H9 (cell line): ENCODE measurements at regions not wholly inside any gene's neighbourhood (a gene's known extent, or its start where the extent isn't known, plus 50 kb on each side); places are given as distances from the start of the nearest gene placed in this dataset.

Experiments used
- DNase-seq: peaks from one replicate; pipeline ENCODE4 v3.0.0-alpha.2; 2017
- H2AFZ ChIP-seq: one replicate; pipeline ENCODE4 v1.6.1; 2013; ENCODE audit warnings: mild to moderate bottlenecking, low read length, control low read depth, moderate library complexity
- H2AK5ac ChIP-seq: 2 replicates; pipeline ENCODE4 v1.6.1; 2013; ENCODE audit warnings: low read length, control low read depth, mixed read lengths; ENCODE audit not compliant: insufficient read length
- H2BK120ac ChIP-seq: one replicate; pipeline ENCODE4 v1.6.1; 2013; ENCODE audit warnings: low read depth, mild to moderate bottlenecking, low read length, control low read depth, inconsistent platforms; ENCODE audit not compliant: poor library complexity, severe bottlenecking
- H2BK12ac ChIP-seq: 2 replicates; pipeline ENCODE4 v1.6.1; 2013; ENCODE audit warnings: low read length, control low read depth, mixed read lengths, low read depth; ENCODE audit not compliant: insufficient read length
- H2BK15ac ChIP-seq: 2 replicates; pipeline ENCODE4 v1.6.1; 2013; ENCODE audit warnings: low read depth, low read length, control low read depth
- H2BK20ac ChIP-seq: one replicate; pipeline ENCODE4 v1.6.1; 2013; ENCODE audit warnings: low read depth, mild to moderate bottlenecking, low read length, control low read depth, inconsistent platforms; ENCODE audit not compliant: poor library complexity, severe bottlenecking
- H2BK5ac ChIP-seq: 2 replicates; pipeline ENCODE4 v1.6.1; 2013; ENCODE audit warnings: low read length, control low read depth, mixed read lengths; ENCODE audit not compliant: insufficient read length
- H3K14ac ChIP-seq: 2 replicates; pipeline ENCODE4 v1.6.1; 2013; ENCODE audit warnings: low read length, control low read depth; ENCODE audit not compliant: insufficient read depth
- H3K18ac ChIP-seq: 2 replicates; pipeline ENCODE4 v1.6.1; 2013; ENCODE audit warnings: low read depth, mild to moderate bottlenecking, mixed read lengths, low read length, control low read depth; ENCODE audit not compliant: insufficient read length
- H3K23ac ChIP-seq: 2 replicates; pipeline ENCODE4 v1.6.1; 2013; ENCODE audit warnings: low read length, control low read depth, mixed read lengths, low read depth; ENCODE audit not compliant: insufficient read length
- H3K23me2 ChIP-seq: 2 replicates; pipeline ENCODE4 v1.6.1; 2013; ENCODE audit warnings: low read depth, mild to moderate bottlenecking, mixed read lengths, low read length, control low read depth; ENCODE audit not compliant: insufficient read length, poor library complexity, severe bottlenecking
- H3K27ac ChIP-seq: 2 replicates; pipeline ENCODE4 v1.5.1; 2013; ENCODE audit warnings: low read length, control low read depth, mixed read lengths, low read depth; ENCODE audit not compliant: insufficient read length
- H3K27me3 ChIP-seq: 2 replicates; pipeline ENCODE4 v1.6.1; 2013; ENCODE audit warnings: low read length, control low read depth, inconsistent platforms; ENCODE audit not compliant: insufficient read depth
- H3K4ac ChIP-seq: 2 replicates; pipeline ENCODE4 v1.6.1; 2013; ENCODE audit warnings: low read depth, mild to moderate bottlenecking, control low read depth, inconsistent platforms, low read length, moderate library complexity
- H3K4me1 ChIP-seq: 2 replicates; pipeline ENCODE4 v1.6.1; 2013; ENCODE audit warnings: low read length, control low read depth, inconsistent platforms; ENCODE audit not compliant: insufficient read depth
- H3K4me2 ChIP-seq: 2 replicates; pipeline ENCODE4 v1.6.1; 2013; ENCODE audit warnings: low read length, control low read depth, mixed read lengths; ENCODE audit not compliant: insufficient read length, insufficient read depth
- H3K56ac ChIP-seq: 2 replicates; pipeline ENCODE4 v1.6.1; 2013; ENCODE audit warnings: low read depth, mild to moderate bottlenecking, mixed read lengths, low read length, control low read depth; ENCODE audit not compliant: insufficient read length
- H3K79me1 ChIP-seq: 2 replicates; pipeline ENCODE4 v1.6.1; 2013; ENCODE audit warnings: low read depth, mild to moderate bottlenecking, moderate library complexity, low read length, control low read depth, inconsistent platforms; ENCODE audit not compliant: insufficient read depth, poor library complexity, severe bottlenecking
- H3K79me2 ChIP-seq: 2 replicates; pipeline ENCODE4 v1.6.1; 2013; ENCODE audit warnings: low read length, control low read depth, inconsistent platforms; ENCODE audit not compliant: insufficient read depth
- H3K9ac ChIP-seq: 2 replicates; pipeline ENCODE4 v1.6.1; 2013; ENCODE audit warnings: low read length, control low read depth, mixed read lengths; ENCODE audit not compliant: insufficient read length; ENCODE audit errors: extremely low read depth
- H3K9me3 ChIP-seq: one replicate; pipeline ENCODE4 v1.6.1; 2013; ENCODE audit warnings: low read depth, low read length, inconsistent platforms; ENCODE audit not compliant: control insufficient read depth
- H3T11ph ChIP-seq: one replicate; pipeline ENCODE4 v1.6.1; 2013; ENCODE audit warnings: mild to moderate bottlenecking, low read length, control low read depth, inconsistent platforms
- H4K20me1 ChIP-seq: one replicate; pipeline ENCODE4 v1.6.1; 2013; ENCODE audit not compliant: control insufficient read depth, insufficient read length, insufficient read depth
- H4K5ac ChIP-seq: 2 replicates; pipeline ENCODE4 v1.6.1; 2013; ENCODE audit warnings: low read depth, mild to moderate bottlenecking, mixed read lengths, low read length, control low read depth; ENCODE audit not compliant: insufficient read length
- H4K8ac ChIP-seq: replicated peaks from 2 replicates; pipeline ENCODE4 v1.6.1; 2013; ENCODE audit warnings: low read length, control low read depth, mixed read lengths, low read depth; ENCODE audit not compliant: insufficient read length
- H4K91ac ChIP-seq: 2 replicates; pipeline ENCODE4 v1.6.1; 2013; ENCODE audit warnings: low read depth, mild to moderate bottlenecking, moderate library complexity, mixed read lengths, low read length, control low read depth; ENCODE audit not compliant: insufficient read length
- H3K27ac Mint-ChIP-seq, 3 experiments: 2 replicates in 2 of 3; 3 replicates in 1 of 3; pipeline ENCODE4 v1.8.0; 2020 to 2021; ENCODE audit warnings: mixed read lengths in 3 of 3, mild to moderate bottlenecking in 1 of 3, moderate library complexity in 1 of 3
- H3K27me3 Mint-ChIP-seq: 2 replicates; pipeline ENCODE4 v1.8.0; 2021; ENCODE audit warnings: low read depth, mild to moderate bottlenecking, moderate library complexity, mixed read lengths
- H3K36me3 Mint-ChIP-seq, 3 experiments: 2 replicates in 2 of 3; 3 replicates in 1 of 3; pipeline ENCODE4 v1.8.0; 2020 to 2021; ENCODE audit warnings: low read depth in 3 of 3, mixed read lengths in 3 of 3; ENCODE audit not compliant: insufficient read depth in 1 of 3
- H3K4me1 Mint-ChIP-seq, 2 experiments: 2 replicates each; pipeline ENCODE4 v1.8.0; 2020; ENCODE audit warnings: mixed read lengths in 2 of 2
- H3K4me3 Mint-ChIP-seq, 2 experiments: 2 replicates in 1 of 2; 3 replicates in 1 of 2; pipeline ENCODE4 v1.8.0; 2020 to 2021; ENCODE audit warnings: mild to moderate bottlenecking in 2 of 2, mixed read lengths in 2 of 2, moderate library complexity in 1 of 2
- H3K9me3 Mint-ChIP-seq, 2 experiments: 2 replicates in 1 of 2; 3 replicates in 1 of 2; pipeline ENCODE4 v1.8.0; 2020; ENCODE audit warnings: mild to moderate bottlenecking in 2 of 2, mixed read lengths in 2 of 2, moderate library complexity in 1 of 2
- WGBS: extraction: QIAGEN DNeasy Blood & Tissue Kit; methylation state at CpG from one replicate; pipeline ENCODE4 v1.1.7; 2013; ENCODE audit warnings: missing lambda C conversion rate, low lambda C conversion rate, mixed read lengths; ENCODE audit not compliant: insufficient read length; ENCODE audit errors: extremely low coverage; 5-methylcytosine and 5-hydroxymethylcytosine counted together
- TF ChIP-seq, protein P1 (sequence below): fragments of 200-600 bp; sonication (generic); conservative IDR thresholded peaks from 3 replicates; pipeline ENCODE4 v1.8.0; 2021; ENCODE audit warnings: antibody characterized with exemption, mild to moderate bottlenecking

DNA sequence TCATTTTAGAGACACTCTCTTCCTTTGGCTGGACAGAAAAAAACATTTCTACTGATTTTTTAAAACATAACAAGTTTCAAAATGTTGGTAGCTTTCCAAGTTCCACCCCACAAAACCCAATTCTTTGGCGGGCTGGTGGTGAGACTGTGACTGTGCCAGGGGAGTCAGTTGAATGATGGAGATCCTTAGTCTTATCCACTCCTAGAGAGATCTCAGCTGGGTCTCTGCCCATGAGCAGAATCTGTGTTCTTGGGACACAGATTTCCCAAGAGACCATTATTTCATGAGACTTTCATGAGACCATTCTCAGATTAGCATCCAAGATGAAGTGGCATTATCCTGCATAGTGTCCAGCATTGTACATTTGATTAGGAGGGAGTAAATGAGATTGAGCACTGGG, 135.1 kb upstream of the NPHP3 start:
- H4K8ac ChIP-seq, result no peak overlapping the region
- TF ChIP-seq, protein P1, sequence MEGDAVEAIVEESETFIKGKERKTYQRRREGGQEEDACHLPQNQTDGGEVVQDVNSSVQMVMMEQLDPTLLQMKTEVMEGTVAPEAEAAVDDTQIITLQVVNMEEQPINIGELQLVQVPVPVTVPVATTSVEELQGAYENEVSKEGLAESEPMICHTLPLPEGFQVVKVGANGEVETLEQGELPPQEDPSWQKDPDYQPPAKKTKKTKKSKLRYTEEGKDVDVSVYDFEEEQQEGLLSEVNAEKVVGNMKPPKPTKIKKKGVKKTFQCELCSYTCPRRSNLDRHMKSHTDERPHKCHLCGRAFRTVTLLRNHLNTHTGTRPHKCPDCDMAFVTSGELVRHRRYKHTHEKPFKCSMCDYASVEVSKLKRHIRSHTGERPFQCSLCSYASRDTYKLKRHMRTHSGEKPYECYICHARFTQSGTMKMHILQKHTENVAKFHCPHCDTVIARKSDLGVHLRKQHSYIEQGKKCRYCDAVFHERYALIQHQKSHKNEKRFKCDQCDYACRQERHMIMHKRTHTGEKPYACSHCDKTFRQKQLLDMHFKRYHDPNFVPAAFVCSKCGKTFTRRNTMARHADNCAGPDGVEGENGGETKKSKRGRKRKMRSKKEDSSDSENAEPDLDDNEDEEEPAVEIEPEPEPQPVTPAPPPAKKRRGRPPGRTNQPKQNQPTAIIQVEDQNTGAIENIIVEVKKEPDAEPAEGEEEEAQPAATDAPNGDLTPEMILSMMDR, result no peak
- H3K27ac ChIP-seq, result no peak overlapping the region
- no peak for DNase-seq
- no peak overlapping the region for H4K5ac ChIP-seq
- no peak overlapping the region for H3K4me3 Mint-ChIP-seq
- no peaks in the 10 kb centered on the region for H3K9me3 ChIP-seq
- no peak overlapping the region for H3K18ac ChIP-seq
- no peaks in the 10 kb centered on the region for H3K79me2 ChIP-seq
- H3K36me3 Mint-ChIP-seq, result no peaks in the 10 kb centered on the region
- H2BK20ac ChIP-seq, result no peak overlapping the region
- no peak overlapping the region for H3K4me2 ChIP-seq
- WGBS, result no CpG with 5 or more reads among the region's 1 CpG
- H3K4ac ChIP-seq, result no peak overlapping the region
- peaks cover 8 to 11% of the 10 kb centered on the region in 2 experiments for H3K4me1 Mint-ChIP-seq
- H3K27ac Mint-ChIP-seq, result no peak overlapping the region
- H2BK15ac ChIP-seq, result no peak overlapping the region
- no peaks in the 10 kb centered on the region for H3K23me2 ChIP-seq
- no peak overlapping the region for H3K14ac ChIP-seq
- no peak overlapping the region for H2AFZ ChIP-seq
- H3K27me3 ChIP-seq, result no peaks in the 10 kb centered on the region
- H3T11ph ChIP-seq, result no peak overlapping the region
- no peaks in the 10 kb centered on the region for H3K4me1 ChIP-seq
- H2BK5ac ChIP-seq, result no peak overlapping the region
- no peak overlapping the region for H2BK12ac ChIP-seq
- H3K23ac ChIP-seq, result no peak overlapping the region
- H2BK120ac ChIP-seq, result no peak overlapping the region
- H3K56ac ChIP-seq, result no peak overlapping the region
- H4K20me1 ChIP-seq, result no peaks in the 10 kb centered on the region
- no peak overlapping the region for H4K91ac ChIP-seq
- no peak overlapping the region for H3K9ac ChIP-seq
- H3K9me3 Mint-ChIP-seq, result no peaks in the 10 kb centered on the region
- no peaks in the 10 kb centered on the region for H3K27me3 Mint-ChIP-seq
- no peaks in the 10 kb centered on the region for H3K79me1 ChIP-seq
- no peak overlapping the region for H2AK5ac ChIP-seq
